ENCODE measurements at regions not wholly inside any gene's neighbourhood (a gene's known extent, or its start where the extent isn't known, plus 50 kb on each side); places are given as distances from the start of the nearest gene placed in this dataset.

GRCh38 chr5:5799229-5799628, 376.8 kb downstream of the ICE1 start:
- TF ChIP-seq, protein P1, sequence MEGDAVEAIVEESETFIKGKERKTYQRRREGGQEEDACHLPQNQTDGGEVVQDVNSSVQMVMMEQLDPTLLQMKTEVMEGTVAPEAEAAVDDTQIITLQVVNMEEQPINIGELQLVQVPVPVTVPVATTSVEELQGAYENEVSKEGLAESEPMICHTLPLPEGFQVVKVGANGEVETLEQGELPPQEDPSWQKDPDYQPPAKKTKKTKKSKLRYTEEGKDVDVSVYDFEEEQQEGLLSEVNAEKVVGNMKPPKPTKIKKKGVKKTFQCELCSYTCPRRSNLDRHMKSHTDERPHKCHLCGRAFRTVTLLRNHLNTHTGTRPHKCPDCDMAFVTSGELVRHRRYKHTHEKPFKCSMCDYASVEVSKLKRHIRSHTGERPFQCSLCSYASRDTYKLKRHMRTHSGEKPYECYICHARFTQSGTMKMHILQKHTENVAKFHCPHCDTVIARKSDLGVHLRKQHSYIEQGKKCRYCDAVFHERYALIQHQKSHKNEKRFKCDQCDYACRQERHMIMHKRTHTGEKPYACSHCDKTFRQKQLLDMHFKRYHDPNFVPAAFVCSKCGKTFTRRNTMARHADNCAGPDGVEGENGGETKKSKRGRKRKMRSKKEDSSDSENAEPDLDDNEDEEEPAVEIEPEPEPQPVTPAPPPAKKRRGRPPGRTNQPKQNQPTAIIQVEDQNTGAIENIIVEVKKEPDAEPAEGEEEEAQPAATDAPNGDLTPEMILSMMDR (IDR thresholded peaks at IDR 0.05) = no peak
- TF ChIP-seq POLR2A (IDR thresholded peaks at IDR 0.05) = no peak

Measured in thyroid gland (tissue), 4 donors.